Fibroblast of skin of back (primary cell): ENCODE measurements at regions not wholly inside any gene's neighbourhood (a gene's known extent, or its start where the extent isn't known, plus 50 kb on each side); places are given as distances from the start of the nearest gene placed in this dataset.

Source experiments
- DNase-seq: peaks from one replicate; pipeline ENCODE4 v3.0.0-alpha.2; 2013

- no peak for DNase-seq
These were observed 505.9 kb downstream of the SI start for GRCh38 chr3:164572436-164572835.

- DNase-seq: peak; percentile 1
These were observed 527.4 kb downstream of the SI start for GRCh38 chr3:164550857-164551256.

- DNase-seq: no peak
These were observed 539.1 kb downstream of the SI start for GRCh38 chr3:164539215-164539614.

- DNase-seq: no peak
These were observed 540.8 kb downstream of the SI start for GRCh38 chr3:164537485-164537884.

GRCh38 chr3:164533275-164533674 lies 545.0 kb downstream of the SI start:
- DNase-seq: no peak

GRCh38 chr3:164526250-164526649 lies 552.0 kb downstream of the SI start:
- DNase-seq: no peak

GRCh38 chr3:164524201-164524600 lies 554.1 kb downstream of the SI start:
- no peak for DNase-seq

- DNase-seq: no peak
These were observed 556.1 kb downstream of the SI start for GRCh38 chr3:164522073-164522763.

GRCh38 chr3:164521644-164522043 lies 556.7 kb downstream of the SI start:
- DNase-seq: no peak

- DNase-seq: no peak
These were observed 557.2 kb downstream of the SI start for GRCh38 chr3:164521139-164521538.

- no peak for DNase-seq
These were observed 563.0 kb downstream of the SI start for GRCh38 chr3:164515256-164515655.

GRCh38 chr3:164514576-164514975 lies 563.7 kb downstream of the SI start:
- no peak for DNase-seq

GRCh38 chr3:164507886-164508285 lies 570.4 kb downstream of the SI start:
- DNase-seq: peak; percentile 3

- no peak for DNase-seq
These were observed 579.4 kb downstream of the SI start for GRCh38 chr3:164498917-164499316.

- DNase-seq: no peak
These were observed 589.4 kb downstream of the SI start for GRCh38 chr3:164488893-164489292.

GRCh38 chr3:164486150-164486549 lies 592.1 kb downstream of the SI start:
- no peak for DNase-seq

- peak; percentile 32 for DNase-seq
These were observed 598.3 kb downstream of the SI start for GRCh38 chr3:164479978-164480377.

- no peak for DNase-seq
These were observed 598.9 kb downstream of the SI start for GRCh38 chr3:164479406-164479805.

GRCh38 chr3:164478323-164478722 lies 600.0 kb downstream of the SI start:
- no peak for DNase-seq

- DNase-seq: no peak
These were observed 600.9 kb downstream of the SI start for GRCh38 chr3:164477403-164477802.

- no peak for DNase-seq
These were observed 601.7 kb downstream of the SI start for GRCh38 chr3:164476631-164477030.

- DNase-seq: peak; percentile 92
These were observed 607.8 kb downstream of the SI start for GRCh38 chr3:164470471-164470870.

- no peak for DNase-seq
These were observed 610.2 kb downstream of the SI start for GRCh38 chr3:164468055-164468454.

- DNase-seq: peak; percentile 66
These were observed 611.3 kb downstream of the SI start for GRCh38 chr3:164467007-164467406.

GRCh38 chr3:164465172-164465571 lies 613.1 kb downstream of the SI start:
- peak; percentile 95 for DNase-seq
